Head of caudate nucleus (tissue), 42 donors: ENCODE measurements at regions not wholly inside any gene's neighbourhood (a gene's known extent, or its start where the extent isn't known, plus 50 kb on each side); places are given as distances from the start of the nearest gene placed in this dataset.

Experiments used
- DNase-seq, 42 donors: peaks; one replicate each; pipeline versions ENCODE4 v3.0.0 to v3.0.0-alpha.2; 2020 to 2021; ENCODE audit warnings: mixed read lengths in 7 of 42
- intact Hi-C: fragments of 100-400 bp; cut with DNase I; formaldehyde crosslinking; loops from one replicate; pipeline ENCODE4 v1.15.0; 2022

DNA sequence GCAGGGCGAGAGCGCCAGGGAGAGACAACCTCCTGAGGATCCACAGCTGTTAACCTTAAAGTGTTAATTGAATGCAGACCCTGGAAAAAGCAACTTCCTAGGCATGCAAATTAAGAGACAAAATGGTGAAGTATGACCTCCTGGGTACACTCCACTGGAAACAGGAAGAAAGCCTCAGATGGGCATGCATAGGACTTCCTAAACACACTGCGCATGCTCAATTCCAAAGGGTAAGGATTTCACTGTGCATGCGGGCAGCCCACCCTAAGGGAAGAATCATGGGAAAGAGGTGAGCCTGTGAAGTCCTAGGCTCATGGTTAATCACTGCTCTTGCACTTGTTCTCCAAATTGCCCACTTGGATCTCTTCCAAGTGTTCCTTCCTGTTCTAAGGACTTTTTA, 80.5 kb upstream of the CAPRIN2 start:
- intact Hi-C loops, result no loop called here
- DNase-seq, result no peak

DNA sequence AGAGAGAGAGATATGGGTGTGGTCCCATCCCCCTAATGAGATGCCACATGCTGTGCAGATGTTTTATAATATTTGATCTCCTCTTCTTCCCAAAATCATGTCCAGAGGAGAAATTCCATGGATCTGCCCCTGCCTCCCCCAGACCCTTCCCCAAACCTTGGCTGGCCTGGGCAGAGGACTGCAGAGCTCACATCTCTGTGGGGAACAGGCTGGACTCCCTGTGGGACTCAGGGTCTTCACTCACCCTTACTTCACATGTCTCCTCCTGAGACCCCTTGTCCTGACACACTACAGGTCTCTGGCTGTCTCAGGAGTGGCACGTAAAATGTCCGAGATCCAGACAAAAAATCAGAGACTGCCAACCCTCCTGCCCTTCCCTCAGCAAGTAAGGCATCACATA, 76.0 kb upstream of the CAPRIN2 start:
- intact Hi-C loops, result no loop called here
- DNase-seq, result no peak

DNA sequence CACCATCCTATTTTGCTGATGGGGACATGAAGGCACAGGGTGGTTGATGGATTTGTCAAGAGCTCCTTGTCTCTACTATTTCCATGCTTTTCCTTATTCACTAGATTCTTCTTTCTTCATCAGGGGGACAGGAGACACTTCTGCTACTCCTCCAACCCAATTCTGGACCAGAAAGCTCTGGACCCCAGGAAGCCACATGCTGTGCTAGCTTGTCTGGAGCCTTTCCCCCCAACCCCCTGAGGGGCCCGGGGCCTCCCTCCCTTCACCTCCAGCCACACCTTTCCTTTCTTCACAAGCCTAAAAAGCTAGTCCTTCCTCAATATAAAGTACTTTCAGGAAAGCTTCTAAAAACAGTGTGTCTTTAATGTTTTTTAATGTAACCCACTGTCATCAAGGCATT, 75.1 kb upstream of the CAPRIN2 start:
- intact Hi-C loops, result no loop called here
- DNase-seq, result no peak

DNA sequence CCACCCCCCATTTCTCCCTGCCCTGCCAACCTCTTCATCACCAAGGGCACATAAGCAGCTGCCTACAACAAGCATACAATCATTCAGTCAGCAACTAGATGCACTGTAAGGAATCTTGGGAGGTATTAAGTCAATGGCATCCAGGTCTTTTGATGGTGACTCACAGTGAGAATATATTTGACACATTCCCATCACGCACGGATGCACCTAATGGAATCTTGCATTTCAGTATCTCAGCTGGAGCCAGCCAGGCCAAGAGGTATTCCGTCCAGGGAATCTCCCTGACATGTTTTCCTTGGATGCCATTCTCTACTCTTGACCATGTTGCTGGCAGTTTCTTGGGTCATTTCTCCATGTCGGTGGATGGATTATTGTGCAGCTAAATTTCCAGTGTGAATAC, 73.9 kb upstream of the CAPRIN2 start:
- intact Hi-C loops, result no loop called here
- DNase-seq, result no peak

DNA sequence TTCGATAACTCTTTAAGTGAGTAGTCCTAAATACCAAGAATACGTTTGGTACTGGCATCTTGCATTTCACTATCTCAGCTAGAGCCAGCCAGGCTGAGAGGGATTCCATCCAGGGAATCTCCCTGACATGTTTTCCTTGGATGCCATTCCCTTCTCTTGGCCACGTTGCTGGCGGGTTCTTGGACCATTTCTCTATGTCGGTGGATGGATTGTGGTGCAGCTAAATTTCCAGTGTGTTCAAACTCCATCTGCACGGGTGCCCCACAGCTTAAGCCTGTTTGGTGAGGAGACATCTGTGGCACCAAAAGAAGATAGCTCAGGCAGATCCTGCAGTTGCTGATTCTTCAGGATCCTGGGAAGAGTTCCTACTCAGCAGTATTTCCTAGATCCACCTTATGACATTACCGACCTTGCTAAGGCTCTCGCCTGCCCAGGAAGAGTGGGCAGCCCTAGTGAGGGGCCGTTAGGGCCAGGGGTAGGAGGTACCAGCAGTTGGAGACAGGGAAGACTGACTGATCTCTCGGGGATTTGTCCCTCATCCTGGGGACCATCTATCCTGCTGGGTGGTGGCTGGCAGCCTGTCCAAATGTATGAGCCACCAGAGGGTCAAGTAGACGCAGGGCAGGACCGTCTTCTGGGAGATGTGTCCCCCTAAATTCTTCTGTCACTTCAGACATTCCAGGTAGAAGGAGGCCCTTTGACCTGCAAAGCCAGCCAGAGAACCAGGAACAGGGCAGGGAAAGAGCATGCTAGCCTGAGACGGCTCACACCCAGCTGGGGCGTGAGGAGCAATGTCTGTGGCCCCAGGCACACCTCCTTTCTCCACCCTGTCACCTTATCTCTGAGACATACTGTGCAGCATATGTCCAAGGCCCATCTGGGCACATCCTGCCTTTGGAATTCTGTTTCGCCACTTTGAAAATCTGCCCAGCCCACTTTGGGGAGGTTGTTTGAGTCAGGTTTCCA, 72.6 kb upstream of the CAPRIN2 start:
- intact Hi-C loops, result no loop called here
- DNase-seq, result peak in 1 of 42 donors; percentile 32

DNA sequence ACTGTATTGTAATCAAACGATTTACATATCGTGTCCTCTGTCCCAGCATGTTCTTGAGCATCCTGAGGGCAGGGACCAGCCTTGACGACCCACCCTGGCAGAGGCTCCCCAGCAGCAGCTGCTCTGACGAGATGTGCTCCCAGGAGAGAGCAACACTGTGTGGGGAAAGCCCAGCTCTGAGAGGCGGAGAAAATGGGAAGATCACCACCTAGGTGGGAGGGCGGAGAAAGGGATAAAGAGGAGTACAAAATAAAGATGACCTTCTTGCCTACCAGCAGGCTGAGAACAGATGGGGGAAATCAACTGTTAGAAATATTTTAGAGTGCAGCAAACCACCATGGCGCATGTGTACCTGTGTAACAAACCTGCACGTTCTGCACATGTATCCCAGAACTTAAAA, 71.5 kb upstream of the CAPRIN2 start:
- DNase-seq, result peak in 1 of 42 donors; percentile 22
- intact Hi-C loops, result no loop called here

DNA sequence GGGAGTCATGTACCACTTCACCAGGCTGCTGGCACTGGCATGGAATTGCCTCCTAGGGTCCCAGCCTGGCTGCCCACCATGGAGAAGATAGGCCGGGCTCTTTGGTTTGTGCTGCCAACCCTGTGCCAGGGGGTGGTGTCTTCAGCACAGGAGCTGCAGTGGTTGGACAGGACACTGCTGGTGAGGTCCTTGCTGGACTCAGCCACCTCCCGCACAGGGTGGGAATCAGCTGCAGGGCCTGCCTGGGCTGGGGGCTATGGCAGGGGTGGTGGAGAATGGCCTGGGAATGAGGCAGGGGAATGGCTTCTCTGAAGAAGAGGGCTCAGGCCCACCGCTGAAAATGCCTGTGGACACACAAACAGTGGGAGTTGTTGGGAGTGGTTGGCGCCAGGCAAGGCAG, 70.6 kb upstream of the CAPRIN2 start:
- intact Hi-C loops, result no loop called here
- peak in 1 of 42 donors; percentile 35 for DNase-seq

DNA sequence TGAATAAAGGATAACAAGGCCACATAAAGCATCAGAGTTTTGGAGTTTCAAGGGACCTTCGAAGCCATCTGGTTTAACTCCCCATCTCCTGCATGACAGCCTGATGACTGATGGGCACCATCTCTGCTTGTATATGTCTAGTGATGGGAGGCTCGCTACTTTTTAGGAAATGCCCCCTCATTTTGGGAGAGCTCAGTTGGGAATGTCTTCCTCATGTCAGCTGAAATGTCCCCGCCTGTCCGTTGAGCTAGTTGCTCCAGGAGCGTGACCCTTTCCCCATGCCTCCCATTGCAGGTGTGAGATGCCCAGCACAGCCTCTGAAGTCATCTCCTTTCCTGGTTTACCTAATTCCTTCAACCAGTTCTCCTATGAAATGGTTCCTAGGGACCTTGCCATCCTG, 69.6 kb upstream of the CAPRIN2 start:
- peak in 1 of 42 donors; percentile 30 for DNase-seq
- intact Hi-C loops, result no loop called here

DNA sequence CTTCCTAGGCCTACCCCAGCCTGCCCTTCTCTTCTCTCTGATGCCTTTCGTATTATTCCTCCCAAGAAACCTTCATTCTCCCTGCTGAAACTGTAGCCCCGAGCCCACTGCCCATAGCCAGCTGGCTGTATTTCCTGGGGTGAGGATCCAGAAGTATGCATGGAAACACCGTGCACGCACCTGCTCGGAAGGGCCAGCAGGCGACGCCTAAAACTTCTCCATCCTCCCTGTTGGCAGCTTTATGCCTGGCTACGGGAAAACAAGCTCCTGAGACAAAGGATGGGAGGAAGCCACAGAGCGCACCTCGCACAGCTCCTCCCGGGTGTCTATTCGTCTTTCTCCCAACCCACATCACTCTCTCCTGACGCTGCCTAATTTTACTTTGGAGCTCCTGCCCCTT, 69.0 kb upstream of the CAPRIN2 start:
- DNase-seq, result no peak
- intact Hi-C loops, result no loop called here

DNA sequence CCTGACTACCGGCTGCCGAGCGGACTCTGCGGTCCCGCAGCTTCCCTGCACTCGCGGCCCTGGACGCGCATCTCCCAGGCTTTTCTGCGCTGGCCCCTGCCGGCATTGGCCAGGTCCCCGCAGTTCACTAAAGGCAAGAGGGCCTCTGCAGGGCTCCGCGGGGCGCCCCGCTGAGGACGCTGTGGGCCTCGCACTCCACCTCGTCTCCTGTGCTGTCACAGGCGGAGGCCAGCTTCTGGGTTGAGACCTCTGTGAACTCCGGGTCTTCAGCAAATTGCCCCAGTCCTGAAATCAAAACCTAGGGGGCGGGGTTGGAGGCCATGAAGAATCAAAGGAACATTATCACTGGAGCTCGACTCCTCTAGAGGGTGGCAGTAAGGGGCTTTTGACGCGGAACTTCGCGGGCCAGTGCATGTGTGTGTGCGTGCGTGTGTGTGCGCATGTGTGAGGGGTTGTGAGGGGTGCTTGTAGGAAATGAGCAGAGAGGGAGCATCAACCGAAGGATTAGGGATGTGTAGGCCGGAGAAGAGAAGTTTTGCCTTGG, 68.5 kb upstream of the CAPRIN2 start:
- DNase-seq, result peak in 41 of 42 donors; percentile 11 to 75 (median 54)
- intact Hi-C loops, result no loop called here

DNA sequence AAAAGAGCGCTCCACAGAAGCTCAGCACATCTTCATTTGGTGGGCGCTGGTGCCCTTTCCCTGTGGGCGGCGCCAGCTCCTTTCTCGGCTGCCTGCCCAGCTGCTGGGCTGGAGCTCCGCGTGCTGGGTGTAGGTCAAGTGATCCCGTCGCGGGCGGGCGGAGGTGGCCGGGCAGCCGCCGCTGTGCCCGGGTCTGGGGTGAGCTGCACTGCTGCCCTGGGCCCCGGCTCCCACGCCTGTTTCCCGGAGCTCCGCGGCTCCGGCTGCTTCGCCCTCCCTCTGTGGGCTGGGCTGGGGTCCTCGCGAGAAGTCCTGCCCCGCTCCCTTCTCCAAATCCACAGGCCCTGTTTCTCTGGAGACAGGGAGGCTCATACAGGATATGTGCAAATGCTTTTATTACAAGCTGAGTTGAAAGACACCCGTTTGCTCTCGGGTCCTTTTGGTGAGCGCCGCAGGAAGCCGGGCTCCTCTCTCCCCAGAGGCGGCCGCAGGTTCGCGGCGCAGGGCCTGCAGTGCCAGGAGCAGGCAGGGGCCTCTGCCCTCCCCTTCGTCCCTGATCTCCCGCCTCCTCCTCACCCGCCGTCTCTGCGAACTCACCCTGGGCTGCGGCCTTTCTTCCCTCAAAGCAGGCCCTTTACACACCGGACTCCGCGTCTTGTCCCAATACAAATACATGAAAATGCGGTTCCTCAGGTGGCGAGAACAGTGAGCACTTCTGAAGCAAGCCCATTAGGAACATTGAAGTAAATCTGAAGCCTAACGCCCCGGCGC, 67.8 kb upstream of the CAPRIN2 start:
- intact Hi-C loops, result no loop called here
- DNase-seq, result peak; percentile 43 to 91 (median 76)

DNA sequence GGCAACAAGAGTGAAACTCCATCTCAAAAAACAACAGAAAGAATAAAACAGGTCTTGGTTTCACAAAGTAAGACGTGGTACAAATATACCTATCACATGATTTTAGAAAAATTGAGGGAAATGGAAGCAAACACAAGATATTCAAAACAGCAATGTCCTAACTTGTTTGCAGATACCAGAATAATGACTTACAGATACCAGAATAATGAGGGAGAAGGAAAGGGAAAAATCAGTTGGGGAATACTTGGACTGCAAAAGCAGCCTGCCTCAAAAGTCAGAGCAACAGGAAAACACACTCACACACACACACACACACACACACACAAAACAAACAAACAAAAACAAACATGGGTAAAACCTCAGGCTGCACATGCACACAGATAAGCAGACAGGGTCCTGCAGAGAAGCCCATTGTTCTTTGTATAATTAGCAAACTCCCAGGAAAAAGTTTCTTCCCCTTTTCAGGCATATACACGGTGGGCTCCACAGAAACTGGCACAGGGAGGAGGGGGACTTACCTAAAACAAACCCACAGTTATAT, 65.7 kb upstream of the CAPRIN2 start:
- DNase-seq, result no peak
- intact Hi-C loops, result no loop called here

DNA sequence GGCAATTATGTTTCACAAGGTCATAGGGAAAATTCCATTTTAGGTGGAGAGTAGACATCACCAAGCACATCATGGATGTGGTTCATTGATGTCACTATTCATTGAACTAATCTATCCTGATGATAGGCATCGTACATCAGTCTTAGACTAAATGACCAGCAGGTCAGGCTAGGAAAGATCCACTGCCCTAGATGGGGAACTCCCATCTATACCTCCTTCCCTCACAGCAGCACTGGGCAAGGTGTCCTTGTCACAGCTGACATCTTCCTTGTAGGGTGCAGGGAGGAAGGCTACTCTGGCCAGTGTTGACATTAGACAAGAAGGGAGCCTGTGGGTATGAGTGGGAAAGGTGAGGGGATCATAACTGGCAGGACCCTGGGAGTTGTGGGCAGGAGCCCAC, 63.8 kb upstream of the CAPRIN2 start:
- peak in 1 of 42 donors; percentile 16 for DNase-seq
- intact Hi-C loops, result no loop called here

DNA sequence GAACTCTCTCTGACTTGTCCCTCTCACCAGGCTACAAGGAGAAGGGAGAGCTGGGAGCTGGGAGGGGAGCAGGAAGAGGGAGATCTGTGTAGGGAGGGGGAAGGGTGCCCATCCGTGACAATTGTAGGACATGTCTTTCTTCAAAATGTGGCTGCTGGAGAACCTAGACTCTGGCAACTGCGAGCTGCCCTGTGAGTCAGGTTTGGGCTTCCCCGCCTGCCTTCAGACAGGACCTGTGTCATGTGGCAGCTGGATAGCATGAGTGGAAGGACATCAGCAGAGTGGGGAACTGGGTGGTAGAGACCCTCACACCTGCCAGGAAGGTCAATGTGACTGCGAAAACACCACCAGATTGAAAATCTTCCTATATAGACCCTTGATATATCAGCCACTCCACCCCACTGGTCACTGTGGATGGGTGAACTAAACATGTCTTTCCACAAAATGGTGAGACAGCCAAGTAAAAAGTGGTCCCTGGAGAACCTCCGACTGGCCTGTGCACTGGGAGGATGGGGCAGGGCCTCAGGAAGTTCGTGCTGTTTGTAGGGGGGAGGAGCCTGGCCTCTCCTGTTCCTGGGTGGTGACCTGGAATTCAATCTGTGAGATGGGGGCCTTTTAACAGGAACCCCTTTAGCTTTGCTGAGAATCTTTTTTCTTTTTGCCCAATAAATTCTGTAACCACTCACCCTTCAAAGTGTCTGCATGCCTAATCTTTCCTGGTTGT, 62.2 kb upstream of the CAPRIN2 start:
- peak in 1 of 42 donors; percentile 20 for DNase-seq
- intact Hi-C loops, result no loop called here

DNA sequence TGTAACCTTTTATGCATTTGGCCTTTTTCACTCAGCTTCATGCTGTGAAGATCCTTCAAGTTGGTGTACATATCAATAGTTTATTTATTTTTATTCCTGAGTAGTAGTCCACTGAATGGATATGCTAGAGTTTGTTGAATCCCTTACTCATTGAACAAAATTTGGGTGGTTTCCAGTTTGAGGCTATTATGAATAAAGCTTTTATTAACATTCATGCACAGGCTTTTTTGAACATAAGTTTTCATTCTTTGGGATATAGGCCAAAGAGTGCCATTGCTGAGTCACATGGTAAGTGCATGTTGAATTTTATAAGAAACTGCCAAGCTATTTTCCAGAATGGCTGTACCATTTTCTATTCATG, 59.5 kb upstream of the CAPRIN2 start:
- DNase-seq, result no peak
- intact Hi-C loops, result no loop called here

DNA sequence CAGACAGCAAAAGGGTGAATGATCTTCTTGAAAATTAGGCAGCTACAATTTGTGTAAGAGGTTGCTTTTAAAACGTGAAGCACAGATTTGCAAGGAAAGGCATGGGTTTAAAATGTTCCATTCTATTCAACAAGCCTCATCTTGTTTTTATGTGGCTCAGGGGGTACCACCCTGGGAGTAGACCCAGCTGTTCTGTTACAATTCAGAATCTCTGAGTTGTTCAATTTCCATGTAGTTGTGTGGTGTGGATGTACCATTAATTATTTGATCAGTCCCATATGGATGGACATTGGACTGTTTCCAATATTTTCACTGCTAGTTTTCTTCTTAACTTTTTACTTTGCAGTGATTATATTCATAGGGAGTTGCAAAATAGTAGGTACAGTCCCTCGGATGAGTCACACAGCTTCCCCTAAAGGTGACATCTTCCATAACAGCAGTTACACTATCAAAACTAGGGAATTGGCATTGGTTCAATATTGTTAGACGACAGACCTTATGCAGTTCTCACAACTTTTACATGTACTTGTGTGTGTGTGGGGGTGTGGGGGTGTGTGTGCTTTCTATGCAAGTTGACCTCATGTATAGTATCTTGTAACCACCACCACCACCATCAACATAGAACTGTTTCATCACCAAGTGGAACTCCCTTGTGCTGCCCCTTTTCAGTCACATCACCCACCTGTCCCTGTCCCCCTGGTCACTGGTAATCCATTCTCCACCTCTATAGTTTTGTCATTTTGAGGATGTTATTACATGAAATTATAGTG, 59.0 kb upstream of the CAPRIN2 start:
- DNase-seq, result peak in 1 of 42 donors; percentile 16
- intact Hi-C loops, result no loop called here

DNA sequence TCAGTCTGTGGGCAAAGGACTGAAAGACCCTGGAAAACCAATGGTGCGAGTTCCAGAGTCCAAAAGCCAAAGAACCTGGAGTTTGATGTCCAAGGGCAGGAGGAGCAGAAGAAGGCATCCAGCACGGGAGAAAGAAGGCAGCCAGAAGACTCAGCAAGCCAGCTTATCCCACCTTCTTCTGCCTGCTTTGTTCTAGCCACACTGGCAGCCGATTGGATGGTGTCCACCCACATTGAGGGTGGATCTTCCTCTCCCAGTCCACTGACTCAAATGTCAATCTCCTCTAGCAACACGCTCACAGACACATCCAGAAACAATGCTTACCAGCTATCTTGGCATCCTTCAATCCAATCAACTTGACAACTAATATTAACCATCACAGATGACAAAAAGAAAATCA, 57.2 kb upstream of the CAPRIN2 start:
- DNase-seq, result peak in 1 of 42 donors; percentile 36
- intact Hi-C loops, result no loop called here

DNA sequence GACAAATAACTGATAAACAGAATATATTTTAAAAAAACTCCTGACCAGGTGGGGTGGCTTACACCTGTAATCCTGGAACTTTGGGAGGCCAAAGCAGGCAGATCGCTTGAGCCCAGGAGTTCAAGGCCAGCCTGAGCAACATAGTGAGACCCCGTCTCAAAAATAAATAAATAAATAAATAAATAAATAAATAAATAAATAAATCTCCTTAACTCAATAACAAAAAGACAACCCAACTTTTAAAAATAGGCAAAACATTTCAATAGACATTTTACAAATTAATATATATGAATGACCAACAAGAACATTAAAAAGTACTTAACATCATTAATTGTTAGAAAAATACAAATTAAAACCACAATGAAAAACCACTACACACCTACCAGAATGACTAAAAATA, 56.2 kb upstream of the CAPRIN2 start:
- intact Hi-C loops, result no loop called here
- peak in 1 of 42 donors; percentile 34 for DNase-seq

DNA sequence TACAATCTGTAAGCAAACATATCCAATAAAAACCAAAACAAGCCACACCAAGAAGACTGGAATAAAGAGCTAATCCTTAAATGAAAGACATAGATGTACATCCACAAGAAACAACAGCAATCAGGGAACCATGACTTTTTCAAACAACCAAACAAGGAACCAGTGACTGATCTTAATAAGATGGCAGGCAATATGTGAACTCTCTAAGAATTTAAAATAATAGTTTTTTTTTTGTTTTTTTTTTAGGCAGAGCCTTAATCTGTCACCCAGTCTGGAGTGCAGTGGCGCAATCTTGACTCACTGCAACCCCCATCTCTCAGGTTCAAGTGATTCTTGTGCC, 52.9 kb upstream of the CAPRIN2 start:
- no peak for DNase-seq
- intact Hi-C loops, result no loop called here
